Mesenchymal stem cell (in vitro differentiated cells and primary cell): ENCODE measurements at regions not wholly inside any gene's neighbourhood (a gene's known extent, or its start where the extent isn't known, plus 50 kb on each side); places are given as distances from the start of the nearest gene placed in this dataset.

ENCODE experiments used
- DNase-seq: peaks from one replicate; pipeline ENCODE4 v3.0.0-alpha.2; 2013
- H2AFZ ChIP-seq: one replicate; pipeline ENCODE4 v1.6.1; 2013; ENCODE audit warnings: low read depth, mild to moderate bottlenecking, control low read depth, inconsistent platforms, low read length, moderate library complexity
- H2AK5ac ChIP-seq: 2 replicates; pipeline ENCODE4 v1.6.1; 2013; ENCODE audit warnings: low read length, moderate library complexity, mild to moderate bottlenecking, inconsistent platforms; ENCODE audit not compliant: severe bottlenecking
- H2BK120ac ChIP-seq: one replicate; pipeline ENCODE4 v1.6.1; 2013; ENCODE audit warnings: low read depth, mild to moderate bottlenecking, inconsistent platforms, low read length, moderate library complexity
- H2BK12ac ChIP-seq, 2 experiments: one replicate each; pipeline ENCODE4 v1.6.1; 2013; ENCODE audit warnings: inconsistent platforms in 2 of 2, low read length in 2 of 2, mild to moderate bottlenecking in 2 of 2, moderate library complexity in 2 of 2, control low read depth in 1 of 2
- H2BK15ac ChIP-seq: one replicate; pipeline ENCODE4 v1.6.1; 2013; ENCODE audit warnings: mild to moderate bottlenecking, low read depth, inconsistent platforms; ENCODE audit not compliant: poor library complexity, severe bottlenecking
- H2BK5ac ChIP-seq: 2 replicates; pipeline ENCODE4 v1.6.1; 2013; ENCODE audit warnings: low read depth, mild to moderate bottlenecking, low read length, control low read depth, inconsistent platforms; ENCODE audit not compliant: poor library complexity, severe bottlenecking
- H3K14ac ChIP-seq, 2 experiments: one replicate each; pipeline ENCODE4 v1.6.1; 2013; ENCODE audit warnings: inconsistent platforms in 2 of 2, low read length in 2 of 2, control low read depth in 1 of 2, mild to moderate bottlenecking in 1 of 2, moderate library complexity in 1 of 2
- H3K18ac ChIP-seq, 2 experiments: one replicate each; pipeline ENCODE4 v1.6.1; 2013; ENCODE audit warnings: inconsistent platforms in 2 of 2, low read length in 2 of 2, control low read depth in 1 of 2, low read depth in 1 of 2, mild to moderate bottlenecking in 1 of 2
- H3K23ac ChIP-seq, 2 experiments: one replicate each; pipeline ENCODE4 v1.6.1; 2013; ENCODE audit warnings: inconsistent platforms in 2 of 2, low read length in 2 of 2, mild to moderate bottlenecking in 2 of 2, moderate library complexity in 2 of 2, control low read depth in 1 of 2
- H3K27ac ChIP-seq: 2 replicates; pipeline ENCODE4 v1.5.1; 2013; ENCODE audit warnings: mild to moderate bottlenecking, moderate library complexity, low read length, control low read depth, inconsistent platforms; ENCODE audit not compliant: poor library complexity, severe bottlenecking
- H3K27me3 ChIP-seq, 2 experiments: 2 replicates each; pipeline versions ENCODE4 v1.6.1 to v1.7.0; 2013; ENCODE audit warnings: low read length in 2 of 2, mild to moderate bottlenecking in 2 of 2, moderate library complexity in 2 of 2, control low read depth in 1 of 2, inconsistent platforms in 1 of 2; ENCODE audit not compliant: control insufficient read depth in 1 of 2, insufficient read depth in 1 of 2
- H3K36me3 ChIP-seq, 2 experiments: 2 replicates each; pipeline versions ENCODE4 v1.6.1 to v1.7.0; 2013; ENCODE audit warnings: low read length in 2 of 2, control low read depth in 1 of 2, inconsistent platforms in 1 of 2, low read depth in 1 of 2, mild to moderate bottlenecking in 1 of 2; ENCODE audit not compliant: insufficient read depth in 2 of 2, control insufficient read depth in 1 of 2
- H3K4ac ChIP-seq, 2 experiments: one replicate each; pipeline ENCODE4 v1.6.1; 2013; ENCODE audit warnings: inconsistent platforms in 2 of 2, low read length in 2 of 2, mild to moderate bottlenecking in 2 of 2, moderate library complexity in 2 of 2, control low read depth in 1 of 2, low read depth in 1 of 2
- H3K4me1 ChIP-seq: 2 replicates; pipeline ENCODE4 v1.6.1; 2013; ENCODE audit warnings: low read depth, low read length, control low read depth; ENCODE audit not compliant: control insufficient read depth, insufficient read depth
- H3K4me2 ChIP-seq: 2 replicates; pipeline ENCODE4 v1.6.1; 2013; ENCODE audit warnings: low read length, mild to moderate bottlenecking, inconsistent platforms; ENCODE audit not compliant: poor library complexity, severe bottlenecking
- H3K4me3 ChIP-seq, 2 experiments: 2 replicates each; pipeline versions ENCODE4 v1.5.1 to v1.7.0; 2013; ENCODE audit warnings: low read length in 2 of 2, mild to moderate bottlenecking in 2 of 2, control low read depth in 1 of 2, low read depth in 1 of 2; ENCODE audit not compliant: insufficient read depth in 1 of 2
- H3K79me1 ChIP-seq: replicated peaks from 2 replicates; pipeline ENCODE4 v1.6.1; 2013; ENCODE audit warnings: mild to moderate bottlenecking, control low read depth, low read length, inconsistent platforms; ENCODE audit not compliant: poor library complexity, severe bottlenecking
- H3K9ac ChIP-seq: 2 replicates; pipeline ENCODE4 v1.7.0; 2013; ENCODE audit warnings: mild to moderate bottlenecking, low read length, moderate library complexity
- H3K9me3 ChIP-seq: 2 replicates; pipeline ENCODE4 v1.7.0; 2013; ENCODE audit warnings: mild to moderate bottlenecking, low read length; ENCODE audit not compliant: control insufficient read depth
- H4K8ac ChIP-seq: one replicate; pipeline ENCODE4 v1.6.1; 2013; ENCODE audit warnings: inconsistent platforms, mild to moderate bottlenecking, low read length, moderate library complexity
- H4K91ac ChIP-seq: one replicate; pipeline ENCODE4 v1.6.1; 2013; ENCODE audit warnings: mild to moderate bottlenecking, low read length, inconsistent platforms
- WGBS: methylation state at CpG from one replicate; pipeline ENCODE4 v1.1.7; 2013; ENCODE audit warnings: mixed read lengths; 5-methylcytosine and 5-hydroxymethylcytosine counted together

- no peak overlapping the region for H2AFZ ChIP-seq
- no peak overlapping the region for H3K4me3 ChIP-seq
- no peaks in the 10 kb centered on the region for H3K27me3 ChIP-seq
- no peak overlapping the region for H2BK120ac ChIP-seq
- H3K79me1 ChIP-seq: no peaks in the 10 kb centered on the region
- no peak overlapping the region for H3K14ac ChIP-seq
- no peaks in the 10 kb centered on the region for H3K36me3 ChIP-seq
- no peak overlapping the region for H4K8ac ChIP-seq
- no peak overlapping the region for H2BK15ac ChIP-seq
- no peak overlapping the region for H2BK5ac ChIP-seq
- no peak overlapping the region for H2BK12ac ChIP-seq
- no peak overlapping the region for H3K4ac ChIP-seq
- no peak overlapping the region for H3K9ac ChIP-seq
- no peak overlapping the region for H3K27ac ChIP-seq
- H3K4me1 ChIP-seq: no peaks in the 10 kb centered on the region
- H3K4me2 ChIP-seq: no peak overlapping the region
- peaks cover 3% of the 10 kb centered on the region for H3K9me3 ChIP-seq
- H2AK5ac ChIP-seq: no peak overlapping the region
- no peak overlapping the region for H4K91ac ChIP-seq
- no peak for DNase-seq
- H3K23ac ChIP-seq: no peak overlapping the region
- H3K18ac ChIP-seq: no peak overlapping the region
- WGBS: 81% methylated on average over 4 of the region's 4 CpGs
Measured at GRCh38 chr12:118558941-118559340, 182.6 kb downstream of the SUDS3 start.

- no peak overlapping the region for H3K18ac ChIP-seq
- H3K4me2 ChIP-seq: no peak overlapping the region
- no peak overlapping the region for H3K9ac ChIP-seq
- no peak overlapping the region for H2BK120ac ChIP-seq
- no peak overlapping the region for H4K91ac ChIP-seq
- no peak overlapping the region for H4K8ac ChIP-seq
- no peak overlapping the region for H2BK5ac ChIP-seq
- DNase-seq: no peak
- H3K14ac ChIP-seq: no peak overlapping the region
- no peak overlapping the region for H2BK12ac ChIP-seq
- no peaks in the 10 kb centered on the region for H3K27me3 ChIP-seq
- no peaks in the 10 kb centered on the region for H3K36me3 ChIP-seq
- no peaks in the 10 kb centered on the region for H3K79me1 ChIP-seq
- H3K4me1 ChIP-seq: no peaks in the 10 kb centered on the region
- H2AFZ ChIP-seq: no peak overlapping the region
- H3K4me3 ChIP-seq: no peak overlapping the region
- no peak overlapping the region for H3K27ac ChIP-seq
- H3K9me3 ChIP-seq: peaks cover 10% of the 10 kb centered on the region
- WGBS: 60% methylated on average over 4 of the region's 4 CpGs
- H2AK5ac ChIP-seq: no peak overlapping the region
- H3K4ac ChIP-seq: no peak overlapping the region
- H2BK15ac ChIP-seq: no peak overlapping the region
- H3K23ac ChIP-seq: no peak overlapping the region
Measured at GRCh38 chr12:118560733-118561132, 184.4 kb downstream of the SUDS3 start.

- no peak overlapping the region for H3K14ac ChIP-seq
- H3K9ac ChIP-seq: no peak overlapping the region
- no peak overlapping the region for H2BK15ac ChIP-seq
- H2AFZ ChIP-seq: no peak overlapping the region
- H3K79me1 ChIP-seq: no peaks in the 10 kb centered on the region
- peaks cover 23% of the 10 kb centered on the region for H3K9me3 ChIP-seq
- H3K36me3 ChIP-seq: no peaks in the 10 kb centered on the region
- no peak overlapping the region for H3K4ac ChIP-seq
- no peaks in the 10 kb centered on the region for H3K27me3 ChIP-seq
- no peak overlapping the region for H2BK120ac ChIP-seq
- H3K18ac ChIP-seq: no peak overlapping the region
- no peak overlapping the region for H2AK5ac ChIP-seq
- H4K91ac ChIP-seq: no peak overlapping the region
- H2BK5ac ChIP-seq: no peak overlapping the region
- no peak overlapping the region for H2BK12ac ChIP-seq
- H4K8ac ChIP-seq: no peak overlapping the region
- H3K4me2 ChIP-seq: no peak overlapping the region
- no peak for DNase-seq
- no peaks in the 10 kb centered on the region for H3K4me1 ChIP-seq
- no peak overlapping the region for H3K23ac ChIP-seq
- no peak overlapping the region for H3K4me3 ChIP-seq
- no peak overlapping the region for H3K27ac ChIP-seq
- whole genome bisulfite sequencing: 82% methylated on average over 4 of the region's 5 CpGs
Measured at GRCh38 chr12:118571730-118572129, 195.4 kb downstream of the SUDS3 start.

GRCh38 chr12:118574288-118574687 lies 197.9 kb downstream of the SUDS3 start:
- Histone ChIP-seq H3K36me3 (no peaks in the 10 kb centered on the region), H3K4me2 (no peak overlapping the region), H3K23ac (no peak overlapping the region), H4K8ac (no peak overlapping the region), H2BK5ac (no peak overlapping the region), H3K4me3 (no peak overlapping the region), H2AFZ (no peak overlapping the region), H3K27ac (no peak overlapping the region), H3K9me3 (peaks cover 23% of the 10 kb centered on the region), H2BK15ac (no peak overlapping the region), H3K18ac (no peak overlapping the region), H3K79me1 (no peaks in the 10 kb centered on the region), H2BK120ac (no peak overlapping the region), H2AK5ac (no peak overlapping the region), H3K4me1 (no peaks in the 10 kb centered on the region), H3K14ac (no peak overlapping the region), H2BK12ac (no peak overlapping the region), H3K27me3 (no peaks in the 10 kb centered on the region), H4K91ac (no peak overlapping the region), H3K4ac (no peak overlapping the region), H3K9ac (no peak overlapping the region)
- WGBS: 73% methylated on average over 3 of the region's 3 CpGs
- DNase-seq: no peak
